ENCODE measurements at regions not wholly inside any gene's neighbourhood (a gene's known extent, or its start where the extent isn't known, plus 50 kb on each side); places are given as distances from the start of the nearest gene placed in this dataset.
"Not testable (repeated sequence)": the region's sequence is repeated elsewhere in the genome, so short reads cannot be mapped to it uniquely, and the experiment has no call there.

DNA sequence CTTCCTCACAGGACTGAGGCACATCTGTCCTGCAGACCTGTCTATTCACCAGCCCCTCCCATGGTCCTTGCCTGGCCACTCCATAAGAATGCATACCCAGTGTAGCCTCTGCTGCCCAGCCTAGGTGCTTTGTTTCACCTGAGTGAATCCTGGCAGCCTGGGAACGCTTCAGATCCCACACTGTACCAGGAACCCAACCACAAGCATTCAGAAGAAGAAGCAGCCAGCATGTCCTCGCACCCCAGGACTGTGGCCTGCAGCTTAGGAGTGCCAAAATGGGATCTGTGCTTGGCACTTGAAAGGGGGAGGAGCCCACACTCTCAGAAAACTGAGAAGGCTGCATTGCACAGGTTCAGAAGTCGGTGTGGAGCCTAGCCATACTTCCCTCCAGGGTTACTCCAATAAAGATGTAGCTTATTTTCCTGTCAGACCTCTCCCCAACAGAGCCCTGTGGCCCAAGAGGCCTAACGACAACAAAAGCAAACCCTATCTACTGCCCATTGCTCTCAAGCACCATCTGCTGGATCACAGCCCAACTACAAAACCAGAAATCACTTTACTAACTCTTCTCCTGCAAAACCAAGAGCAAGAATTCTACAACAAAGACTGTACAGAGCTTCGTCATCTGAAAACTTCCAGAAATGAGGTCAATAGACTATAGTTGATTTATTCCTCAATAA lies 923.1 kb upstream of the NEGR1 start:
- CTCF ChIA-PET: interaction anchor here (1.5 kb wide), 1 partner anchor 10 kb away, joined by 4 read pairs; no protein-coding TSS in a partner anchor
- POLR2A ChIA-PET: no interaction called here
- DNase-seq (ENCODE audit: extremely low spot score): no peak
- TF ChIP-seq, protein P1, sequence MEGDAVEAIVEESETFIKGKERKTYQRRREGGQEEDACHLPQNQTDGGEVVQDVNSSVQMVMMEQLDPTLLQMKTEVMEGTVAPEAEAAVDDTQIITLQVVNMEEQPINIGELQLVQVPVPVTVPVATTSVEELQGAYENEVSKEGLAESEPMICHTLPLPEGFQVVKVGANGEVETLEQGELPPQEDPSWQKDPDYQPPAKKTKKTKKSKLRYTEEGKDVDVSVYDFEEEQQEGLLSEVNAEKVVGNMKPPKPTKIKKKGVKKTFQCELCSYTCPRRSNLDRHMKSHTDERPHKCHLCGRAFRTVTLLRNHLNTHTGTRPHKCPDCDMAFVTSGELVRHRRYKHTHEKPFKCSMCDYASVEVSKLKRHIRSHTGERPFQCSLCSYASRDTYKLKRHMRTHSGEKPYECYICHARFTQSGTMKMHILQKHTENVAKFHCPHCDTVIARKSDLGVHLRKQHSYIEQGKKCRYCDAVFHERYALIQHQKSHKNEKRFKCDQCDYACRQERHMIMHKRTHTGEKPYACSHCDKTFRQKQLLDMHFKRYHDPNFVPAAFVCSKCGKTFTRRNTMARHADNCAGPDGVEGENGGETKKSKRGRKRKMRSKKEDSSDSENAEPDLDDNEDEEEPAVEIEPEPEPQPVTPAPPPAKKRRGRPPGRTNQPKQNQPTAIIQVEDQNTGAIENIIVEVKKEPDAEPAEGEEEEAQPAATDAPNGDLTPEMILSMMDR (IDR thresholded peaks at IDR 0.05; ENCODE audit: control extremely low read depth, extremely low read depth, low read depth, missing control alignments): no peak

DNA sequence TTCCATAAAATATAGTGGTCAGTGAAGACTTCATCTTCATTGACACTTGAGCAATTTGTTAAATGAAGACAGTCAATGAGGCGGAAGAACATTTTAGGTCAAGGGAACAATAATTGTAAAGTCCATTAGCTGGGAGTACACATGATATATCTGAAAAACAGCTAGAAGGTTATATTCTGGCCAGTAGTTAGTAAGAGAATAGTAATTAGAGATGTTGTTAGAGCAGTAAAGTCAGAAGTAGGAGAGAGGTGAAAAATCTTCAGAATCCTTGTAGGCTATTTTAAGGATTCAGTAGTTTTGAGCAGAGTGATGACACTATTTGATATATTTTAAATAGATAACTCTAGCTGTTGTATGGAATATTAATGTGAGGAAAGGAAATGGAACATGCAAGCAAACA lies 915.6 kb upstream of the NEGR1 start:
- no peak for DNase-seq (ENCODE audit: extremely low spot score)
- TF ChIP-seq, protein P1 (IDR thresholded peaks at IDR 0.05; ENCODE audit: control extremely low read depth, extremely low read depth, low read depth, missing control alignments): no peak
- CTCF ChIA-PET: no interaction called here
- POLR2A ChIA-PET: no interaction called here

GRCh38 chr1:73194965-73195364 lies 912.6 kb upstream of the NEGR1 start:
- POLR2A ChIA-PET: no interaction called here

DNA sequence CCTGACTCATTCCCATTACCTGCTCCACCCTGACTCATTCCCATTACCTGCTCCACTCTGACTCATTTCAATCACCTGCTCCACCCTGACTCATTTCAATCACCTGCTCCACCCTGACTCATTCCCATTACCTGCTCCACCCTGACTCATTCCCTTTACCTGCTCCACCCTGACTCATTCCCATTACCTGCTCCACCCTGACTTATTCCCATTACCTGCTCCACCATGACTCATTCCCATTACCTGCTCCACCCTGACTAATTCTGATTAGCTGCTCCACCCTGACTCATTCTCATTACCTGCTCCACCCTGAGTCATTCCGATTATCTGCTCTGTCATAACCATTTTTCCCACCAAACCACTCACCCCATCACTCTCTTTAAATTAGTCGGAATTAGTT lies 901.2 kb upstream of the NEGR1 start:
- CTCF ChIA-PET; POLR2A ChIA-PET; DNase-seq (ENCODE audit: extremely low spot score): not testable (repeated sequence)

More at GRCh38 chr1:73194965-73195364, 912.6 kb upstream of the NEGR1 start:
- DNase-seq (ENCODE audit: extremely low spot score): no peak
- TF ChIP-seq, protein P1 (IDR thresholded peaks at IDR 0.05; ENCODE audit: control extremely low read depth, extremely low read depth, low read depth, missing control alignments): no peak
- CTCF ChIA-PET: no interaction called here

DNA sequence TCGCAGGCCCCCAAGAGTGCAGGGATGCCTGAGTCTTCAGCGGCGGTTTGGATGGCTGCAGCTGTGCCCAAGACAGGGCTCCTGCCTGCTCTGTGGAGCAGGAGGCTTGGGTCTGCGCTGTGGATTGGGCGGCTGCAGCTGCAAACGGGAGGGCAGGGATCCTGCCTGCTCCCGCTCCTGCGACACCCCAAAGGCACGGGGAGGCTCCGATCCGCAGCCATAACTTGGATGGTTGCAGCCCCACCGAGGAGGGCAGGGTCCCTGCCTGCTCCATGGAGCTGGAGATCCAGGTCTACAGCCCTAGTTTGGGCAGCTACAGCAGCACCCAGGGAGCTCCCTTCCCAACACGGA lies 898.8 kb upstream of the NEGR1 start:
- TF ChIP-seq, protein P1 (IDR thresholded peaks at IDR 0.05; ENCODE audit: control extremely low read depth, extremely low read depth, low read depth, missing control alignments): no peak
- DNase-seq (ENCODE audit: extremely low spot score): no peak
- ChIA-PET CTCF (interaction anchor here (1.4 to 1.5 kb wide), 2 partner anchors 9 to 29 kb away, joined by 3 to 4 read pairs; no protein-coding TSS in a partner anchor), POLR2A (no interaction called here)

GRCh38 chr1:73180397-73181189 lies 898.3 kb upstream of the NEGR1 start:
- TF ChIP-seq, protein P1 (IDR thresholded peaks at IDR 0.05; ENCODE audit: control extremely low read depth, extremely low read depth, low read depth, missing control alignments): no peak
- POLR2A ChIA-PET: no interaction called here
- CTCF ChIA-PET: interaction anchor here (1.0 to 1.6 kb wide), 4 partner anchors 8 to 44 kb away, joined by 3 to 4 read pairs (median 4); no protein-coding TSS in a partner anchor
- no peak for DNase-seq (ENCODE audit: extremely low spot score)

GRCh38 chr1:73176902-73177301 lies 894.6 kb upstream of the NEGR1 start:
- no peak for DNase-seq (ENCODE audit: extremely low spot score)
- ChIA-PET POLR2A (no interaction called here), CTCF (no interaction called here)
- TF ChIP-seq, protein P1 (IDR thresholded peaks at IDR 0.05; ENCODE audit: control extremely low read depth, extremely low read depth, low read depth, missing control alignments): no peak

Data from GM10248 (cell line).